ENCODE measurements at regions not wholly inside any gene's neighbourhood (a gene's known extent, or its start where the extent isn't known, plus 50 kb on each side); places are given as distances from the start of the nearest gene placed in this dataset.

GRCh38 chr12:69083689-69084088, 150.7 kb upstream of the CPM start:
- TF ChIP-seq CTCF (IDR thresholded peaks at IDR 0.05; ENCODE audit: low read depth, low read length): no peak
- Histone ChIP-seq H3K9me3 (ENCODE audit: low read depth) (no peaks in the 10 kb centered on the region), H3K4me3 (no peak overlapping the region), H3K4me1 (ENCODE audit: low read depth) (no peaks in the 10 kb centered on the region), H3K36me3 (no peaks in the 10 kb centered on the region), H3K27ac (no peak overlapping the region), H3K27me3 (no peaks in the 10 kb centered on the region)
- no peak for DNase-seq (ENCODE audit: low read depth in 1 of 2, low spot score in 1 of 2)

GRCh38 chr12:69084816-69085378, 151.9 kb upstream of the CPM start:
- no peak for DNase-seq (ENCODE audit: low read depth in 1 of 2, low spot score in 1 of 2)
- TF ChIP-seq CTCF (IDR thresholded peaks at IDR 0.05; ENCODE audit: low read depth, low read length): no peak
- H3K36me3 ChIP-seq: no peaks in the 10 kb centered on the region
- H3K4me3 ChIP-seq: no peak overlapping the region
- no peaks in the 10 kb centered on the region for H3K4me1 ChIP-seq (ENCODE audit: low read depth)
- H3K9me3 ChIP-seq (ENCODE audit: low read depth): no peaks in the 10 kb centered on the region
- H3K27me3 ChIP-seq: no peaks in the 10 kb centered on the region
- H3K27ac ChIP-seq: no peak overlapping the region

GRCh38 chr12:69085852-69086251, 152.9 kb upstream of the CPM start:
- H3K9me3 ChIP-seq (ENCODE audit: low read depth): no peaks in the 10 kb centered on the region
- no peak for DNase-seq (ENCODE audit: low read depth in 1 of 2, low spot score in 1 of 2)
- H3K4me3 ChIP-seq: no peak overlapping the region
- H3K27ac ChIP-seq: no peak overlapping the region
- H3K27me3 ChIP-seq: no peaks in the 10 kb centered on the region
- H3K36me3 ChIP-seq: no peaks in the 10 kb centered on the region
- TF ChIP-seq CTCF (IDR thresholded peaks at IDR 0.05; ENCODE audit: low read depth, low read length): no peak
- no peaks in the 10 kb centered on the region for H3K4me1 ChIP-seq (ENCODE audit: low read depth)

- DNase-seq (ENCODE audit: low read depth in 1 of 2, low spot score in 1 of 2): no peak
These were observed 151.4 kb upstream of the CPSF6 start for GRCh38 chr12:69087986-69088385.

GRCh38 chr12:69090722-69091121, 148.6 kb upstream of the CPSF6 start:
- Histone ChIP-seq H3K27me3 (no peaks in the 10 kb centered on the region), H3K27ac (no peak overlapping the region), H3K9me3 (ENCODE audit: low read depth) (no peaks in the 10 kb centered on the region), H3K4me3 (no peak overlapping the region), H3K4me1 (ENCODE audit: low read depth) (no peaks in the 10 kb centered on the region), H3K36me3 (no peaks in the 10 kb centered on the region)
- no peak for TF ChIP-seq CTCF (IDR thresholded peaks at IDR 0.05; ENCODE audit: low read depth, low read length)
- DNase-seq (ENCODE audit: low read depth in 1 of 2, low spot score in 1 of 2): no peak

More at GRCh38 chr12:69087986-69088385, 151.4 kb upstream of the CPSF6 start:
- no peaks in the 10 kb centered on the region for H3K9me3 ChIP-seq (ENCODE audit: low read depth)
- H3K36me3 ChIP-seq: no peaks in the 10 kb centered on the region
- H3K27me3 ChIP-seq: no peaks in the 10 kb centered on the region
- no peaks in the 10 kb centered on the region for H3K4me1 ChIP-seq (ENCODE audit: low read depth)
- TF ChIP-seq CTCF (IDR thresholded peaks at IDR 0.05; ENCODE audit: low read depth, low read length): no peak
- no peak overlapping the region for H3K27ac ChIP-seq
- no peak overlapping the region for H3K4me3 ChIP-seq
